CD4-positive, alpha-beta T cell treated with Interleukin-10 for 1 hour (primary cell): ENCODE measurements at regions not wholly inside any gene's neighbourhood (a gene's known extent, or its start where the extent isn't known, plus 50 kb on each side); places are given as distances from the start of the nearest gene placed in this dataset.

Experiments used
- DNase-seq: peaks from one replicate; pipeline ENCODE4 v3.0.0-alpha.2; 2020

DNA sequence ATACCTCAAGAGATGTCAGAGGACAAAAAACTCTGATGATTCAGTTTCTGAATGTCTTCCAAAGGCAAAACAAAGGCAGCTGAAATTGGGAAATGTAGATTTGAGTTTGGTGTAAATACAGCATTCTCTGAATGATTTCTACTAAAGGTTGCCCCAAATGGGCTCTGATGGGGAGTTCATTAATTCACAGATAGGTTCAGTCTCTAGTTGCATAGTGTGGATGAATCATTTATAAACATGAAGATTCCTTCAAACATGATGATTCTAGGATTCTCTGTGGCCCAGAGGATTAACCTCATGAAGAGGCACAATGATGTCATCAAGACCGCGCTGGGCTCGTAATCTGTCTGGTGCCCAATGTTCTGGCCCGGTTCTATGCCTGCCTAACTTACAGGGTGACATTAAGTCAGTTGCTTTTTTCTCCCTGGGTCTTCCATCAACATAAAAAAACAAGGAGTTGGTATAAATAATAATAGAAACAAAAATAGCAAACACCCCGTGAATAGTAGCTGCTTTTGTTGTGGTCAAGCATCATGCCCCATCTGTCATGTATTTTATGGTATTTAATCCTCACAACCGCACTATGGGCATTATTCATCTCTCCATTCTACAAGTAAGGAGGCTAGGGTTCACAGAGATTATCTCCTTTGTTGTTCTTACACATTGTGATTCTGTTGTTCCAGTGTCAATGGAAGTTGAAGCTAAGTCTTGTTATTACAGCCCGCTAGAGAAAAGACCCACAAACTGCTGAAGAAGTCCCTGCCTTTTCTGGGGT lies 509.6 kb upstream of the USP24 start:
- no peak for DNase-seq

DNA sequence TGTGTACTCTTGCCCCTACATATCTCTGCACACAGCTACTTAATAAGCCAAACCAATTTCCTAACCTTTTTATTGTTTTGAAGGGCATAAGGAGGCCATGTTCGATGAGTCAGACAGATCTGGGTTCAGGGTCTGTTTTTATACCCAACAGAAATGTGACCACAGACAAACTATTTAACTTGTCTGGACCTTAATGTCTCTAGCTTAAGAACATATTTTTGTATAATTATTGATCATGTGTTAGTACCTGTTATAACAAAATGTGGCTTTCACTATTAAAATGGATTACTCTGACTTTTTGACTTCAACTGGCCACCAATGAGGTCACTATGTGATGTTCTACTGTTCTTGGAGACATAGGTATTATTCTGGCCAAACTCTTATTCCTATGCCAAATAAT lies 507.8 kb upstream of the USP24 start:
- DNase-seq = no peak

DNA sequence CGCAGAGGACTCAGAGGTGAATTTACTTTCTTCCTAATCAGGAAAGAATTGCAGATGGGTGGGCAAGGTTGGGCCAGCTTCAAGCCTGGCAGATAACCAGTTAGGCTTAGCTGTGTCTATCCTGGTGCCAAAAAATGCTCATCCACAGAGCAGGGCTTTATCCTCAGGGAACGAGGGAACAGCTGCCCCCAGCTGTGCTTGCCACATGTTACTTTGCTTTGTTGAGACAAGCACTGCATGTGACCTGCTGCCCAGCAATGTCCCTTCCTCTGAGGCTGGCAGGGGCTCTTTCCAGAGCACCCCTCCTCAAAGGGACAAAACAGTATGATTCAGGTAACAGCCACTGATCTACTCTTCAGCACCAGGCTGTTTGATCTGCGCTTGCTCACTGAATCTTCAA lies 505.1 kb upstream of the USP24 start:
- no peak for DNase-seq

DNA sequence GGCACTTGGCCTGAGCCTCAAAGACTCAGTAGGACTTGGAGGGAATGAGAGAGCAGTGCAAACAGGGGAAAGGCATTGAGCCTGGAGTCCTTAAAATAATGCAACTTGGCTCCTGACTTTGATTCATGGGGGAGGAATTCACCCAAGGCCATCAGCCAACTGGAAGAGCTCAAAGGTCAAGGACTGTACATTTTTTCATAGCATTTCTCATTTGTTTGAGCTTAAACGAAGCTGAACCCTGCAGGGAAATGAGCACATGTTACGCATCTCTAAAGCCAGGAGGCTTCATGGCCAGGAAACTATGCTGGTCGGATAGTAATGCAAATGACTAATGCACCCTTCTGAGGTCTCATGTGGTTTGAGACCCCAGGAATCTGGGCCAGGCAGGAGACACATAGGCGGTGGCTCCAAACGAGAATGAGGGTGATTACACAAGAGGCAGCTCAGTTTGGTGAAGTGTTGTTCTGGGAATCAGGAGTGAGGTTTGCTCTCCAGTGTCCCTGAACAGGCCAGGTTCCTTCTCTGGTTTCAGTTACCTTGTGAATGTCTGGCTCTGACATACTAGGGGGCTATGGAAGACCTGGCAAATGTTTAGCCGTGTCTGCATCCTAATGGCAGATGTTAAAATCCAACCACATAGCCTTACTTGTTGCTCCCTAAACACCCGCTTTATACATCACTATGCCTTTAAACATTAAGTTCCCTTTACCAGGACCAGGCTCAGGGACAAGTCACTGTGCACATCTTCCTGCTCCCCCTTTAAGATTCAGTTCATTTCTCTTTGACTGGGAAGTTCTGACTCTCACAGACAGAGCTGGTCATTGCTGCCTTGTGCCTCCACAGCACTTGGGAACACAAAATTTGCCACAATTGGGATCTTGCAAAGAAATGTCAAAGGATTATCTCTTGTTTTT lies 503.9 kb upstream of the USP24 start:
- DNase-seq = no peak

DNA sequence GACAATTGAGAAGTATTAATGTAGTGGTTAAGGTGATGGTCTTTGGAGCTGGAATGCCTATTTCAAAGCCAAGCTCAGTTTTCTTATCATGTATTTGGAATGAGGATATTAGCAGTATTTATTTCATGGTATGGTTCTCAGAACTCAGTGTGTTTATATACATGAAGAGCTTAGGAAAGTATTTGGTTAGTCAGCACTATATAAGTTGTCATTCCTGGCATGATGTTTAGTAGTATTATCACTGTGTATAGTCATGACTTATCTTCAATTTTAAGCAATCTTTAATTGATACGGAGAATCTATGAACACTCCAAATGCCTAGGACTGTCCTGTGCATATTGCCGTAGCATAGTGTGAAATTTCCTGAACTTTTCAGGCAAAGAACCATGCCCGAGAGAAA lies 501.9 kb upstream of the USP24 start:
- DNase-seq = no peak

DNA sequence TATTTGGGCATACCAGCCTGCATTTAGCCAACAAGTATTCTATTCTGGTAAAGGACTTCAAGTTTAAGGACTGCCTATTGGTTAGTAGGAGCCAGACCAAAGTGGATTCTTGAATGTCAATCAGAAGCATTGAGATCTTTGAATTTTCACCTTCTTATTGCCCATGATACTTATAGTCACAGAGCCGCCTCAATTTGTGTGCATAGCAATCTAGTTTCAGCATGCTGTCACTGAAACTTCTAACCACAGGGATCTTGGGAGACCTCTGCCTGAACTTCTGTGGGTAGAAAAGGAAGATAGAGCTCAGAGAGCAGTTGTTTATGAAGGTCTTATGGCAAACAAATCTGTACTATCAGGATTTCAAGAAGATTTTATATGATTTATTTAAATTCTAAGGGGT lies 501.4 kb upstream of the USP24 start:
- DNase-seq = no peak

DNA sequence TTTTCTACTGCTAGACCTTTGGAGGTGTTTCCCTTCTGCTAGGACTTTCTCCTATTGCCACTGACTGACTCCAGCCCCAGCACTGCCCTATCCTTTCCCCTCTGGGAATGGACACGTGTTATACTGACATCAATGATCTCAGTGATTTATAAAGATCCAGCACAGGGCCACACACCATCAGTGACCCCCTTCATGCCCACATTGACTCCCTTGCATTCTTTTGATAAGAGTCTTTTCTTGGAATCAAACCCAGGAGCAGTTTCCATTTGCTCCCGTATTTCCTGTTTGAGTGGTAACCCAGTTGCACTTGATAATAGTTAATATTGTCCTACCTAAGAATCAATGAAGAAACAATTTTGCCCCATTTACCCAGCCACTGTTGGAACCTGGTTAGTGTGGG lies 501.0 kb upstream of the USP24 start:
- no peak for DNase-seq

DNA sequence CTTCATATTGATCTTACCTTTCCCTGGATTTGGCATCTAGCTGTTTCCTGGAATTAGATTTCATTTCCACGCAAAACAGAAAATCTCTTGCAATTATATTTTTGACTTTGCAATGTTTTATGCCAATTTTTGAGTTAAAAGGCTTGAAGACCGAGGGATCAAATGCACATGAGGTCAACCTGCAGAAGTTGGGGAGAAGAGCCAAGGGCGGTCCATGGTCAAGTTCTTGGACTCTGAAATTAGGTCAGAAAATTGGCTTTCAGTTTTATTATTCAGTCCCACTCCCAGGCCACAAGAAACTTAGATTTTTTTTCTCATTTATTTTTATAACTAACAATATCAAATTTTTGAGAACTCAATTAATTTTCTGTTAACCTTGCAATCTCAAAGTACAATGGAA lies 499.1 kb upstream of the USP24 start:
- DNase-seq = no peak

DNA sequence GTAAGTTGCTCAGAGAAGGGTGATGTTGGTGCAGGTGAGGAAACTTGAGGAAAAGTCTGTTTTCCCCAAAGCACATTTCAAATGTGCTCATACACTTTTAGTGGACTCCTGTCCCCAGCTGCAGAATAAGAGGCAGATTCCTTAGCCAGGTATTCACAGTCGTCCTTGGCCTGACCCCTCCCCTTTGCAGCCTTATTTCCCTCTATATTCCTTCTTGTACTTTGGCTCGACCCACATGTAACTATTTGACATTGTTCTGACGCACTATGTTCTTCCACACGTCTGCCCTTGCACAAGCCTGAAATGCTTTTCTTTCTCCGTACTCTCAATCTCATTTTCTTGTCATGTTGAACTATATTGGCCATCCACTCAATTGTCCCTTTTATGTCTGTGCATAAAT lies 498.4 kb upstream of the USP24 start:
- DNase-seq = no peak

DNA sequence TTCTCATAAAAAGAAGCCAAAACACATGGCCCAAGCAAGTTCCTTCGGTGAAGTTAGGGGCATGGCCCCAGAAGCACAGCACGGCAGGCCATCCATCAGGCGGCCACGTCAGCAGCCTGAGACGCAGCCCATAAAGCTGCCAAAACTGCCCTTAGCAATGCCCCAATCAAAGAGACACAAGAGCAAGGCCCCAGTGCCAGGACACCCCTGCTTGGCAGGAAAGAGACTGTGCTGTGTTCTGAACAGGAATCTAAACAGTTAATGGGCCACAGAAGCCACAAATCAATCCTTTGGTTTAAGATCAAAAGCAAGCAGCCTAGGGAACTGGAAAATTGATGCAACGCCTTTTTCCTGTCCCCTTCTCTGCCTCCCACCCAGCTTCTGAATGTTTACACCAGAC lies 497.0 kb upstream of the USP24 start:
- DNase-seq = no peak

DNA sequence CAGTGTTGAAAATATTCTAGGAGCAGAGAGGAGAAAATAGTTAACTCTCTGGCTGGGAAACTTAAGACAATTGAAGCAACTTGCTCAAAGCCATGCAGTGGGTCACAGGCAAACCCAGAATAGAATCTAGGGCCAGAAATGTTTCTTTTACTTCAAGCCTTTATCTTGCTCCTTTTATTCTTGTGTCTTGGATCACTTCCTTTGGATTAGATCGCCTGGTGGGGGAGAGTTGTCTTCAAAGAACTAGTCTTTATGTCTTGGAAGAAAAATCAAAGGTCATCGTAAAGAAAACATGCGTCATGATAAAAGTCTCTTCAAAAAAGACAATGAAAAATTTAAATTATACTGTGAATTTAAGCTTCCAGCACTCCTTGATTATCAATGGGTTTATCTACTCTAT lies 493.6 kb upstream of the USP24 start:
- no peak for DNase-seq

DNA sequence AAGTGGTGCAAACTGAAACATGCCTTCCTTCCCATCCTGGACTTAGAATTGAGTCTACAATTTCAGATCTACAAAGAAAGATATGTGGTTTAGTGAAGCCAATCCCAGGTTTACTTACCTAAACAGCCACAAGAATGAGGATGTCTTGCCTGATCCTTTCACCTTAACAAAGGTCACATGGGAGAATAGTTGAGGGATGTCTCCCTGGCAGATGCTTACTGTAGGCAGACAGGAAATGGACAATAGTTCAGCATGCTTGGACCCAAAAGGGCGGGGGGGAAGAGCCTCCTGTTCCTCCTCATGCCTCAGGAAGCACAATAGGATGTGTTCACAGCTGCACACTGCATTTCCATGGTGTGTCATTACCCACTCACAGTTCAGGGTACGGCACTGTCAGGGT lies 492.7 kb upstream of the USP24 start:
- no peak for DNase-seq

DNA sequence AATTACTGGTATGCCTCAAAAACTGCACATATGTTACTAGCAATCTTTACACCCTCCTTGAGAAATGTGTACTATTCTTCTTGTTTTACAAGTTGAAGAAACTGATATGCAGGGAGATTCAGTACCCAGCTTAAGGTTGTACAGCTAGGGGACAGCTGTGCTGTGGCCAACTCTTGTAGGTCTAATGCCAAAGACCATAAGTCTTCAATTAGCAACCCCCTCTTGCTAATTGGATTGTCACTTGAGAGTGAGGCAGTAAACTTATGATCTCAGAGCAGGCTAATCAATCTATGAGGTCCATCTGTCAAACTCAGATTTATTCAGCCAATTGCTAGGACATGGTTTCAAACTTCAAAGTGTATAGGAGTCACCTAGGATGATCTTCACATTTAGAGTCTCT lies 492.0 kb upstream of the USP24 start:
- no peak for DNase-seq

DNA sequence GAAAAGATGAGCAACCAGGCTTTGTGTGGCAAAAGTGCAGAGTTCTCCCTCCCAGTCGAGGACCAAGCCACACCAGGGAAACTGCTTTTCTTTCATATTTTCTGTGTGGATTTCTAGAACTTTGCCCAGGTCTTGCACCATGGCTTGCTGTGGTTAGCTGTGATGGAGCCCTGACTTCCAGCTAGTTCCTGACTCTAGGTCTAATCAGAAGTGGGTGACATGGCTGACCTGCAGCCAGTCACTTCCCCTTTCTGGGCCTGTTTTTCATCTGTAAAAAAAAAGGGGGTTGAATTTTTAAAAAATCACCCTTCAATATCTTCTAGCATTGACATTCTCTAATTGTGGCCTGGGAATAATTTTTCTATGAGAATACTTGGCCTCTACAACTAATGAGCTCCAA lies 491.2 kb upstream of the USP24 start:
- no peak for DNase-seq

DNA sequence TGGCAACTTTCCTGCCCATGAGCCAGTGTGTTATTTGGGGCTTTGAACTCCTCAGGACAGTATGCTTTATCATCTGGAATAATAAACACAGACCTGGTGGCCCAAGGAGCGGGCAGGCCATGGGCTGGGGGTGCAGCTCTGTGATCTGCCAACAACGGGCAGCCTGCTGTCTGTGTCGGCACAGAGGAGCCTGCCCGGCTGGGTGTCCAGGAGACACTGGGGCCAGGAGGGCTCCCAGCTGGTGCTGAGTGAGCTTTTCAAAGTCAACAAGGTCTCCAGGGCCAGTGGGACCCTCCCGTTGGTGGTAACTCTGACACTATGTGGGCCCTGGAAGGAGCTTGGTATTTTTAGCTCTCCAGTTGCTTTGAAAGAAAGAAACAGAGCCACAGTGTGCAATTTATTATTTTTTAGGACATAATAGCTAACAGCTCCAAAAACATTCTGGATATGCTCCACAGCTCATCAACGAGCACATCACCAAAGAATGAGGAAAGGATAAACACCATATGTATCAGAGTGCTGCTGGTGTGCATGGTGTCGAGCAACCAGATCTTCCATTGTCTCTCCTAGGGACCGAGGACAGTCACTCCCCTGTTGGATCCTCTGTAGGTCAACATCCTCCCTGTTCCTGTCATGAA lies 488.7 kb upstream of the USP24 start:
- no peak for DNase-seq

DNA sequence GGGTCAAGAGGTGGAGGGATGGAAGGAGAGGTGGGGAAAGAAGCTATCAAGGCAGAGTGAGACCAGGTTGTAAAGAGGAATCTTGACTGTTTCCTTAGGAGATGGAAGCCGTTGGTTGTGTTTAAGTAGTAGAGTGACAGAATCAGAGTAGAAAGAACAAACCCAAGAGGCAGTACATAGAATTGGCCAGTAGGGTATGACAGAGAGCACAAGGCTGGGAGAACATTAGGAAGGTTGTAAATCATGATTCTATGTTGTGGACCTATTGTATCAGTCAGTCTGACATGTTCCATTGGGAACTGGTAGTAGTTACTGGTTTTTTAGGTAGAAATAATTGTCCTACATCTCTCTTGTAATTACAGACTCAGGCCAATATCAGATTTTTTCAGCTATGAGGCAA lies 486.9 kb upstream of the USP24 start:
- DNase-seq = no peak

DNA sequence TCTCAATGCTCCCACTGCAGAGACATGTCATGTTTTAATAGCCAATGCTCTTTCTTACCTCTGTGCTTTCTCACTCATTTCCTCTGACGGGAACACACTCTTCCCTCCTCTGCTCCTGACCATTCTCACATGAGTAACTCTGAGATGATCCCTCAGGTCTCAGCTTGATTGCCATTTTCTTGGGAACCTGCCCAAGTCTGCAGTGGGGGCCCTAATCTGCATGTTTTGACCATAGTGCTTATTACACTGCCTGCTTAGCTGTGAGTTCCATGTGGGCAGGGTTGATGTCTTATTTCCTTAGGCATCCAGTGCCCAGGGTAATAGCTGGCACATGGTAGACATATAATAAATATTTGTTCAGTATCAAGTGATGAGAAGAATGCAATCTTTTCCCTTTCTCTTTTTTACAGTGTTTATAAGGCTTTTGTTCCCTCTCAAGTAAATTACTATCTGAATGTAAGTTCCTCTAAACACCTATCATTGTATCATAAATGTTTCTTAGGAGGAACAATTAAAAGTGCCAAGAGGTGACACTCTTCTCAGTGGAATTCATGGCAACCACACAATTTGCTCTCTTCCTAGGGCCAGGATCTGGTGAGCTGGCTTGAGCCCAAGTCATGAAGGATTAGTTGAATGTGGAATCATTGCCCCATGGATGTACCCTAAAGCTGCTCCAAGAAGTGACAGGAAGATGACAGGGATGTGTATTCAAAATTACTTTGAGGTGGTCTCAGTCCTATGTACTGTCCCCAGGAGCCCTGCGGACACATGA lies 485.4 kb upstream of the USP24 start:
- DNase-seq = no peak

DNA sequence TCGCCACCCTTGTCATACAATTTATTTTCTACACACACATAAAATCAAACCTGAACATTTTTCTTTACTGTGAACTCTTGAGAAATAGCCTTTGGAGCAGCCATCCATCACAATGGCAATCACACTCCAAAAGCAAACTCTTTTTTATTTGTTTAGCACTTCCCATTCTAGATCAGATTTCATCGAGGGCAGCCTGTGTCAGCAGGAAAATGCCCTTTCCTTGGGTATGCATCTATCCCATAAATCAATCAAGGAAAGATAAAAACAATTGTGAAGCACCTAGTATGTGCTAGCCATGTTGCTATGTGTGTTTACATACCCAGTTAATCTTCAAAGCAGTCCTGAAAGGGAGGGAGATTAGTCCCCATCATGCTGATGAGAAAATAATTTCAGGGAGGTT lies 484.1 kb upstream of the USP24 start:
- no peak for DNase-seq

DNA sequence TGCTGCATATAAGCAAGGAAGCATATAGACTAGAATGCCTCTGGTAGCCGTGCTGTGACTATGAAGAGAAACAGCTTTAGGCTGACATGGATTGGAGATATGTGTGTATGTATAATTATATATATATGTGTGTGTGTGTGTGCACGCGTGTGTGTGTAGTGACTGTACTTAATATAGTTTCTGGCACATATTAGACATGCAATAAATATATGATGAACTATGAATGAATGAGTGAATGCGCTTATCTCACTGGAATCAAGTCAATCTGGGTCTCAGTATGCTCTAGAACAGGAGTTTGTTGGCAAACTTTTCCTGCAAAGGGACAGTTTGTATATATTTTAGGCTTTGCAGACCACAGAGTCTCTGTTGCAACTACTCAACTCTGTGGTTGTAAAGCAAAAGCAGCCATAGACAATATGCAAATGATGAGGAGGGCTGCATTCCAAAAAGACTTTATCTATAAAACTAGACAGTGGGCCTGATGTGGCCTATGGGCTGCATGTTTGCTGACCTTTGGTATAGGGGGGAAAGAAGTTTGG lies 482.9 kb upstream of the USP24 start:
- no peak for DNase-seq

DNA sequence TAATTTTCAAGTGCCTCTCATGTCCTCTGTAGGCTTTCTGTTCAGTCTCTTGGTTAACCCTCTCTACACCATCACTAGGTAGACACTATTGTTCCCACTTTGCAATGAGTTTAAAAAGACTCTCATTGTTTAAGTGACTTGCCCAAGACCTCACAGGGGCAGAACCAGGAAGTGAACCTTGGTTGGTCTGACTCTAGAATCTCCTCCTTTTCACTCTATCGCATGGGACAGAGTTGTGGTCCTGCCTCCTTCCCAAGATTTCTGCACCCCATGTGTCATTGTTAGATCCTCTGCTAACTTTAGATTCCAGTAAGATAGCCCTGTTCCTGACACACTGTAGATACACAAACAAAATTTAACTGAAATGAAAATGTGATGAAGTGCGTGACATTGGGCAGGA lies 481.7 kb upstream of the USP24 start:
- no peak for DNase-seq

DNA sequence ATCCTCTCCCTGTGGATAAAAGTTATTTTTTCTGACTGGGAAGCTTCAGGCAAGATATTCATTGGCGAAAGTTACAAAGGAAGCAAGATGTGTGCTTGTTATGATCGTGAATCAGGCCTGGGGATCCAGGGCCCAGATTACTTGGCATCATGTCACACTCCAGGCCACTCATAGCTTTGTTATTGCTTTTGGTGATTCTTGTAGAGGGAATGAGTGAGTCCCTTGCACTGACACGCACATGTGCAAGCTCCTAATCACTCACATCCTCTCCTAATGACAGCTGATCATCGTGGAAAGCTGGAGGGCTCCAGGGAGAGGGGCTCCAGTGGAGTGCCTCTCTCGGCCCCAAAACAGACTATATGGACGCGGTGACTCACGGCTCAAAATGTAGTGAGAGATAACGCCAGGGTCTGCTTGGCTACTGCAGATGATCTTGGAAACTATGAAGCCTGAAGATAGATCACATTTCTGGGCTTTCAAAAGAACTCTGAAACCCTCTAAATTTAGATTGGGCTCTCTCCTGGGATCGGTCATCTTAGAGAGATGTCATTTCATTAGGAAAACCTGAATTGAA lies 481.1 kb upstream of the USP24 start:
- DNase-seq = no peak

DNA sequence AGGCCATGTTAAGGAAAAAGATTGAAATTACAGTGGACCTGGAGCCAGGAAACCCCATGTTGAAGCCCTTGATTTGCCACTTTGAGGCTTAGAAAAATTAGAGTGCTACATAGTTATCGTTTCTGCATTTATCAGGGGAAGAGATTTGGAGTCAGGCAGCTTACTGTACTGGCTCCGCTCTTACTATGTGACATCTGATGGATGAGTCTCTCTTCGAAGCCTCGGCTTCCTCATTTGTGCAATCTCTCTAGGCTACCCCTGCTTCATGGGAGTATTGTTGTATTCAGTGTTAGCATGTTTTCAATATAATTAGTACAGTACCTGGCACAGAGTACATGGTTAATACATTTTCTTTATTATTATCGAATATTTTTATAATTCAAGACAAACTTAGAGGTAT lies 480.4 kb upstream of the USP24 start:
- DNase-seq = no peak

DNA sequence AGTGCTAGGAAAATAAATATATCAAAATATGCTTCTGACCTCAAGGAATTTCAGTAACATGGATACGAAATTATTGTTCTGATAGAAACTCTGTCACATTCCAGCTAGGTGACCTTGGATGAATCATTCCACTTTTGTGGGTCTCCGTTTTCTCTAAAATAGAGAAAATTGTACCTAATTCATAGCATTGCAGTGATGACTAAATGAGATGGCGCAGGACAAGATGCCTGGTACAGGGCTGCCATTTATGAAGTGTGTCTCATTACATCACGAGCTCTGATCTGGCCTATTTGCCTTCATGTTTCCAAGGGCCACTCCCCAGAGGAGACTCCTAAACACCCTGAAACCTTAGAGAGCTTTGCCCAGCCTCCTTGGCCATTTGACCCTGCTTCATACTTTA lies 480.0 kb upstream of the USP24 start:
- no peak for DNase-seq
